HEK293T (cell line): ENCODE measurements at regions not wholly inside any gene's neighbourhood (a gene's known extent, or its start where the extent isn't known, plus 50 kb on each side); places are given as distances from the start of the nearest gene placed in this dataset.

Experiments
- CTCF ChIA-PET: fragments of 350-600 bp; formaldehyde crosslinking; extraction: SDS; loops from one replicate; lab custom pipeline; 2021; ENCODE audit warnings: antibody characterized with exemption, inconsistent platforms; lab: Yijun Ruan, JAX
- POLR2A ChIA-PET: fragments of 350-600 bp; formaldehyde crosslinking; extraction: SDS; loops from one replicate; lab custom pipeline; 2020; ENCODE audit warnings: antibody characterized with exemption, inconsistent platforms; lab: Yijun Ruan, JAX
- DNase-seq: peaks from one replicate; pipeline ENCODE4 v3.0.0; 2012; ENCODE audit warnings: mixed read lengths; ENCODE audit errors: extremely low spot score
- ARNT ChIP-seq: fragments of 450-650 bp; IDR thresholded peaks from 2 replicates; pipeline ENCODE4 v1.6.1; 2017; ENCODE audit warnings: mild to moderate bottlenecking
- BHLHE40 ChIP-seq: fragments of 450-650 bp; IDR thresholded peaks from 2 replicates; pipeline ENCODE4 v1.6.1; 2016; ENCODE audit warnings: mild to moderate bottlenecking, moderate library complexity, borderline replicate concordance
- CTBP1 ChIP-seq: fragments of 450-650 bp; IDR thresholded peaks from 2 replicates; pipeline ENCODE4 v1.6.1; 2016; ENCODE audit warnings: borderline replicate concordance
- ELF4 ChIP-seq: fragments of 450-650 bp; IDR thresholded peaks from 2 replicates; pipeline ENCODE4 v1.6.1; 2017; ENCODE audit warnings: antibody characterized with exemption
- FOXA1 ChIP-seq: fragments of 450-650 bp; IDR thresholded peaks from 2 replicates; pipeline ENCODE4 v1.6.1; 2016; ENCODE audit warnings: mild to moderate bottlenecking
- FOXK2 ChIP-seq: fragments of 450-650 bp; IDR thresholded peaks from 2 replicates; pipeline ENCODE4 v1.6.1; 2016; ENCODE audit warnings: mild to moderate bottlenecking
- FOXM1 ChIP-seq: fragments of 450-650 bp; IDR thresholded peaks from 2 replicates; pipeline ENCODE4 v1.6.1; 2017; ENCODE audit warnings: mild to moderate bottlenecking, borderline replicate concordance
- HDGF ChIP-seq: fragments of 450-650 bp; IDR thresholded peaks from 2 replicates; pipeline ENCODE4 v1.6.1; 2017; ENCODE audit warnings: antibody characterized with exemption, borderline replicate concordance
- L3MBTL2 ChIP-seq: fragments of 450-650 bp; conservative IDR thresholded peaks from 2 replicates; pipeline ENCODE4 v1.6.1; 2016; ENCODE audit warnings: mild to moderate bottlenecking
- LEF1 ChIP-seq: fragments of 450-650 bp; IDR thresholded peaks from 2 replicates; pipeline ENCODE4 v1.6.1; 2017; ENCODE audit warnings: mild to moderate bottlenecking, borderline replicate concordance
- NFRKB ChIP-seq: fragments of 450-650 bp; IDR thresholded peaks from 2 replicates; pipeline ENCODE4 v1.6.1; 2016; ENCODE audit warnings: mild to moderate bottlenecking, moderate library complexity
- SP1 ChIP-seq: fragments of 450-650 bp; IDR thresholded peaks from 2 replicates; pipeline ENCODE4 v1.6.1; 2017
- SUZ12 ChIP-seq: fragments of 450-650 bp; IDR thresholded peaks from 2 replicates; pipeline ENCODE4 v1.6.1; 2016; ENCODE audit warnings: mild to moderate bottlenecking
- TARDBP ChIP-seq: fragments of 450-650 bp; IDR thresholded peaks from 2 replicates; pipeline ENCODE4 v1.6.1; 2016
- ZNF384 ChIP-seq: fragments of 450-650 bp; IDR thresholded peaks from 2 replicates; pipeline ENCODE4 v1.6.1; 2016
- TF ChIP-seq, protein P1 (sequence below): fragments of 450-650 bp; IDR thresholded peaks from 2 replicates; pipeline ENCODE4 v1.6.1; 2016

GRCh38 chr10:53601260-53601875, 828.8 kb upstream of the MBL2 start:
- POLR2A ChIA-PET = no interaction called here
- CTCF ChIA-PET = interaction anchor here (1.1 kb wide), 1 partner anchor 267 kb away, joined by 4 read pairs; no protein-coding TSS in a partner anchor
- TF ChIP-seq HDGF (no peak), L3MBTL2 (no peak), FOXK2 (no peak), FOXA1 (no peak), NFRKB (no peak), ELF4 (no peak), CTBP1 (no peak), SP1 (no peak), SUZ12 (no peak), ARNT (no peak), ZNF384 (no peak), BHLHE40 (no peak), LEF1 (no peak), FOXM1 (no peak), TARDBP (no peak)
- TF ChIP-seq, protein P1, sequence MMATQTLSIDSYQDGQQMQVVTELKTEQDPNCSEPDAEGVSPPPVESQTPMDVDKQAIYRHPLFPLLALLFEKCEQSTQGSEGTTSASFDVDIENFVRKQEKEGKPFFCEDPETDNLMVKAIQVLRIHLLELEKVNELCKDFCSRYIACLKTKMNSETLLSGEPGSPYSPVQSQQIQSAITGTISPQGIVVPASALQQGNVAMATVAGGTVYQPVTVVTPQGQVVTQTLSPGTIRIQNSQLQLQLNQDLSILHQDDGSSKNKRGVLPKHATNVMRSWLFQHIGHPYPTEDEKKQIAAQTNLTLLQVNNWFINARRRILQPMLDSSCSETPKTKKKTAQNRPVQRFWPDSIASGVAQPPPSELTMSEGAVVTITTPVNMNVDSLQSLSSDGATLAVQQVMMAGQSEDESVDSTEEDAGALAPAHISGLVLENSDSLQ = no peak
- DNase-seq = peak; percentile 23

GRCh38 chr10:53598914-53599313, 826.3 kb upstream of the MBL2 start:
- POLR2A ChIA-PET = no interaction called here
- TF ChIP-seq ARNT = no peak
- TF ChIP-seq ZNF384 = no peak
- TF ChIP-seq LEF1 = no peak
- TF ChIP-seq CTBP1 = no peak
- no peak for DNase-seq
- CTCF ChIA-PET = no interaction called here

GRCh38 chr10:53597835-53598251, 825.3 kb upstream of the MBL2 start:
- TF ChIP-seq HDGF = no peak
- no peak for TF ChIP-seq FOXK2
- no peak for TF ChIP-seq TARDBP
- TF ChIP-seq NFRKB = no peak
- TF ChIP-seq ZNF384 = no peak
- DNase-seq = no peak
- CTCF ChIA-PET = no interaction called here
- POLR2A ChIA-PET = no interaction called here

DNA sequence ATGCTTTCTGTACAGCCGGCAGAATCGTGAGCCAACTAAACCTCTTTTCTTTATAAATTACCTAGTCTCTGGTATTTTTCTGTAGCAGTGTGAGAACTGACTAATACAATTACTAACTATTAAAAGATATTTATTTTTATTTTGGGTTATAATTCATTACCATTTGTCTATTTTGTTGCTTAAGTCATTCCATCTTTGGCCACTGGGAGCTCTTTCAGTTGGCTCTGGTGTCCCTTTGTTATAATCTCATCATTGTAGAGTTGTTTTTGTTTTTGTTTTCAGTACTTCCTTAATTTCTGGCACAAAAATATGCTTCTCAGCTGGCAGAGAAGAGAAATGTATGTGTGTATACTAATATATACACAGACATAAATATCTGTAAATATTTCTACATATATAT, 807.9 kb upstream of the MBL2 start:
- TF ChIP-seq TARDBP (no peak), HDGF (no peak), FOXA1 (no peak), SUZ12 (no peak), ZNF384 (no peak), FOXK2 (no peak), CTBP1 (no peak), NFRKB (no peak), ELF4 (no peak)
- TF ChIP-seq, protein P1 = no peak
- no peak for DNase-seq
- ChIA-PET CTCF (no interaction called here), POLR2A (no interaction called here)

GRCh38 chr10:53579773-53580172, 807.2 kb upstream of the MBL2 start:
- ChIA-PET CTCF (no interaction called here), POLR2A (no interaction called here)
- DNase-seq = no peak
- TF ChIP-seq FOXM1 (no peak), BHLHE40 (no peak), FOXA1 (no peak), SP1 (no peak), ZNF384 (no peak), SUZ12 (no peak), HDGF (no peak), FOXK2 (no peak), L3MBTL2 (no peak), CTBP1 (no peak), NFRKB (no peak), ARNT (no peak), ELF4 (no peak), TARDBP (no peak), LEF1 (no peak)

DNA sequence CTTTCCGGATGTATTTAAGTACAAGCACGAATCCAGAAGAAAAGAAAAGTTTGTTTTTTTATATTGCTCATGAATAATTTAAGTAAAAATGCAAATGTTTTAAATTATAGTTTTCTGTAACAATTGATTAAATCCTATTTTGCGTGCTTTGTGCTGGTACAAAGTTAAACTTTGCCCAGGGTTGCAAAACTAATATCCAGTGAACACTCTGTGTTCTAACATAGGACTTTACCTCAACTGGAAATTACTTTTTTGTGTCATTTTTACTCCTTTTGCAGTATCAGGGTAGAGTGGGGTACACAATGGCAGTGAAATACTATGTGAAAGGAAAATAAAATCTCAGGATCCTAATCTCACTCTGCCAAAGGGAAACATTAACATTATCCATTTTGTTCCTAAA, 801.4 kb upstream of the MBL2 start:
- no peak for DNase-seq
- ChIA-PET POLR2A (no interaction called here), CTCF (no interaction called here)
- no peak for TF ChIP-seq SP1
- TF ChIP-seq, protein P1 = no peak
- no peak for TF ChIP-seq ELF4
- no peak for TF ChIP-seq FOXK2
- no peak for TF ChIP-seq SUZ12
- no peak for TF ChIP-seq FOXM1

DNA sequence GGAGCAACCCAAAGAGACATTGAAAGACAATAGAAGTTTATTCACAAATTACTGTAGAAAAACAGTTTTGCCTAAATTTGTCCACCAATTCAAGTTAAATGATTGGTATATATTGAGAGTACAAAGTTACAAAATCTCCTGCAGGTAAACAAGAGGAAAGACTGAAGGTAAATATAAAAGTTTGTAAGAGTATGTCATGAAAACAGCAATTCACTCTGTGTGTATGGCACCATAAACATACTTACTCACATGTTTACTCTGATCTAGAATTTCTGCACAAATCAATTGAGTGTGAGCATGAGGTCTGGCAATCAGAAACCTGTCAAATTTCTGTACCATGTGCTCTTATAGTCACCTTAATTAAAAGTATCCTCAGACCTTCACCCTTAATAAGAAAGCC, 800.9 kb upstream of the MBL2 start:
- DNase-seq = no peak
- CTCF ChIA-PET = no interaction called here
- POLR2A ChIA-PET = no interaction called here
- no peak for TF ChIP-seq TARDBP
- TF ChIP-seq, protein P1 = no peak
- TF ChIP-seq BHLHE40 = no peak
- TF ChIP-seq FOXA1 = no peak
- TF ChIP-seq FOXK2 = no peak
- TF ChIP-seq ARNT = no peak
- TF ChIP-seq ZNF384 = no peak
- TF ChIP-seq LEF1 = no peak
- TF ChIP-seq FOXM1 = no peak
- no peak for TF ChIP-seq L3MBTL2
- TF ChIP-seq HDGF = no peak
- no peak for TF ChIP-seq SUZ12
- TF ChIP-seq CTBP1 = no peak
- TF ChIP-seq NFRKB = no peak
- no peak for TF ChIP-seq SP1
- no peak for TF ChIP-seq ELF4
